ENCODE measurements at regions not wholly inside any gene's neighbourhood (a gene's known extent, or its start where the extent isn't known, plus 50 kb on each side); places are given as distances from the start of the nearest gene placed in this dataset.

DNA sequence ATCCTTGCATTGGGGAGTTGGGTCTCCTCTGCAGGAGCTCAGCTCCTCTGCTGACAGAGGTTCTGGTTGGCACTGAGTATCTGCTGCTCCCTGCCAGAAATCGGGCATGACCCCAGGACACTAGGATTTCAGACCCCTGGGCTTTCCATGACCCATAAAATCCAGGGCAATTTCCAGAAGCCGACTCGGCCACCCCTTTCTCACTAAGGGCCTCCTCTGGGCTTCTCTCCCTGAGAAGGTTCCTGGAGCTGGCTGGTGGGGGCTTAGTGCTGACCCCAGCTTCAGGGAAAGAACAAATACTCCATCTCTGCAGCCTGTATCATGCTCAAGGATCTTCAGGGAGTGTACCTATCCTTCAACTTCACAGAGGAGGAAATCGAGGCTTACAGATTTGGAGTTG is 603.4 kb downstream of the PTPRU start:
- DNase-seq, result no peak

DNA sequence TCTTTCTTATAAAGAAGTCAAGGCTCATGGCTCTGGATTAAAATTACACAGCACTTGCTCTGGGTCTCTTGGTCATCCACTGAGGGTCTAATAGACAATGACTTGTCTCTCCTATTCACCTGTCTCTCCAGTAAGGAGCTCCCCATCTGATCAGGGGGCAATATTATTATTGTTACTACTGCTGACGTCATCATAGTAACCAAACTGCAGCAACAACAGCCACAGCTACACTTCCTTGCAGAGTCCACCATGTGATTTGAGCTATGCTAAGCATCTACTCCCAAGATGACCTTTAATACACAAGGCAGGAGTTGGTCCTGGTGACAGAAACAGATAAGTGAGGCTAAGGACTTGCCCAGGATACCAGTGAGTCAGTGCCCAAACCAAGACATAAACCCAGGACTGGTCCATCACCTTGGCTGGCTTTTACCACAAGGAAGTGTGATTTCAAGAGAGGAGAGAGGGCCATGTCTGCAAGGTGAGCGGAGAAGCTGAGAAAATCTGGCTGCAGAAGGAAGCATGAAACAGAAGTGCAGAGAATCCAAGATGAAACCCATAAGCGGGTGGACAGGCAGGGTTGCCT is 602.5 kb downstream of the PTPRU start:
- DNase-seq, result no peak

DNA sequence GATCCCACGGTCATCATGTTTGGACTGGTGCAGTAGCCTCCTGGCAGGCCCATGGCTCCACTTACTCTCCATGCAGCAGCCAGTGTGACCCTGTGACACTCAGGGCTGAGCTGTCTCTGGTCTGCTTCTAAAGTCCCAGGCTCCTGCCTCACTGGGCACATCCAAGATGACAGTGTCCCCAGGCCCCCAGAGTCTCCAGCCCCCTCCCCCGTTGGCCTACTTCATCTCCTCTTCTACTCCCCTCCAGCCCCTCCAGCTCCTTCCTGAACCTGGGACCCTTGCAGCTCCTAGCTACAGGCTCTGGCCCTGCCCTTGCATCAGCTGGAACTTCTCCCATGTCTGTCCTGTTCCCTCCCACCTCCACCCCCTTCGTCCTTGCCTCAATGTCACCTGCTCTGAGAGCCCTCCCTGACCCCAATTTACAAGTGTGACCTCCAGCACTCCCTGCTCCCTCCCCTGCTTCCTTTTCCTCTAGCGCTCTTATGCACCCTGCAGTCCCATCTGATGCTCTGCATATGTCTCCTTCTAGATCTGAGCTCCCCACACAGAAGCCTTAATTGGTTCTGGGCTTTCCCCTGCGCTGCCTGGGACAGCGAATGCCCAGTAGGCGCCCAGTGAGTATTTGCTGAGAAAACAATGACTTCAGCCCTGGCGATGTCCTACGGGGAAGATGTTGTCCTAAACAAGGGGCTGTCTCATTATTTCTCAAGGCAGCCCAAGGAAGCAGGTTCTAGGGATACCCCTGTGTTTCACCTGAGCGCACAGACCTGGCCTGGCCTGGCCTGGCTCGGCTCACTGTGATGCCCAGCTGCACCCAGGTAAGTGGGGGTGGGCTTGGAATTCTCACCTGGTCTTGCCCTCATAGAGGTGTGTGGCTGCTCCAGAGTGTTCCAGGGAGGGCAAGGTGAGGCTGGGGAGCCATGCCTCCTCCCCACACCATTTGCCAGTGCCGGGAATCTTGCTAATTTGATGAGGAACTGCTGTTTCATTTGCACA is 600.6 kb downstream of the PTPRU start:
- DNase-seq, result no peak

DNA sequence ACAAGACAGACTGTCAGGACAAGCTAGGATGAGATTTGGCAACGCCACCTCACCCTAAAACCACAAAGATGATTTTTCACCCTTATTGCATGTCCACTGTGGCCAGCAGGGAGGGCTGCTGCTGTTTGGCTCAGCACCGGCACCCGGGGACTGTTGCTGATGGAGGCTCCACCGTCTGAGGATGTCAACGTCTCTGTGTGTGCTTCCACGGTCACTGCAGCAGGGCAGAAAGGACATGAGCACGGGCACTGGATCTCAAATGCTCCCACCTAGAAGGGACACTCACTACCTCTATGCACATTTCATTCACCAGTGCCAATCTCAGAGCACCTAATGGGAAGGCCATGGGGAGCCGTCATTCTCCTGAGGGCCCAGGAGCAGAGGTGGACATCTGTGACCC is 599.6 kb downstream of the PTPRU start:
- peak; percentile 38 for DNase-seq

DNA sequence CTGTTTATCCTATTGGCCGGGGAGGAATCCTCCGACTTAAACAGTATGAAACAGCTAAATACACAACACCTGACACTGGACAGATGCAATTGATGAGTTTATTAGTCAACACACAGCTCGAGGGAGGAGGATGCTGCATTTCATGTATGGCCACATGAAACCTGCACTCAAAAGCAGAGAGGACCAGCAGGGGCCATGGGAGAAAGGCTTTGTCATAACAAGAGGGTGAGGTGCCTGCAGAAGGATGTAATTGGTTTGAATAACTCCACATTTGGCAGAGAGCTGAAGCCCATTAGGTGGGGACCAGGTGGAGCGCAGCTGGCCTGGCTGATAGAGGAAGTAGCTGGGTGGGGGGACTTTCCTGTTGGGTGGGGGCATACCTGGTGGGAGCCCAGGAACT is 599.1 kb downstream of the PTPRU start:
- peak; percentile 93 for DNase-seq

DNA sequence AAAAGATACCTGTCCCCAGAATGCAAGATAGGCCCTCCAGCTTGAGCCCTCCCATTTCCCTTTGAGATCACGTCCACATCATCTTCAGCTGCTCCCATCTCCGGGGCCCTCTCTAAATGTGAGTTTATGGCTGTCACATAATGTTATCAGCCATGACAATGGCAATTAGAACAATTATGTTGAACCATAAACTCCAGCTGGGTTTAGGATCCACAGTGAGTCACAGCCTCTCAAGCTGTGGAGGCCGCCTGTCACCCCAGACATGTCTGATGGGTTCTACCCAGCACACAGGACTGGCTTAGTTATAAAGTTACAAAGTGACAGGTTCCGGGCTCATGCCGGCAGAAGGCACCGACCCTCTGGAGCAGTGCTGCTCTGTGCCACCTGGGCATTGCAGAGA is 597.3 kb downstream of the PTPRU start:
- DNase-seq, result peak; percentile 85

DNA sequence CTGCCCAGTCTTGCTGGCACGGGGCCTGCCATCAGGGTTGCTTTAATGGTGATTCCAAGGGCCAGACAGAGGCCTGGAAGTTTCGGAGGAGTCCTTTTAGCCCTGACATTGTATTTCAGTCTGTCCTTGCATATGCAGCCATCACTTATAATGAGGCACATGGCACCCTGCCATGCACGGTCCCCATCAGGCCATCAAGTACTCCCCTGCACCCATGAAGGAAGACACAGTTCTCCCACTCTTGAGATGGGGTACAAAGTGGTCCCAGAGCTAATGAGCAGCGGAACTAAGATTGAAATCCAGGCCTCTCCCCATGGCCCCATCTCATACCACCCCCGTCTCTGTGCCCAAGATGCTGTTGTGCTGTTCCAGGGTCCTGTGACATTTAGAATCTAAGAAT is 596.6 kb downstream of the PTPRU start:
- no peak for DNase-seq

DNA sequence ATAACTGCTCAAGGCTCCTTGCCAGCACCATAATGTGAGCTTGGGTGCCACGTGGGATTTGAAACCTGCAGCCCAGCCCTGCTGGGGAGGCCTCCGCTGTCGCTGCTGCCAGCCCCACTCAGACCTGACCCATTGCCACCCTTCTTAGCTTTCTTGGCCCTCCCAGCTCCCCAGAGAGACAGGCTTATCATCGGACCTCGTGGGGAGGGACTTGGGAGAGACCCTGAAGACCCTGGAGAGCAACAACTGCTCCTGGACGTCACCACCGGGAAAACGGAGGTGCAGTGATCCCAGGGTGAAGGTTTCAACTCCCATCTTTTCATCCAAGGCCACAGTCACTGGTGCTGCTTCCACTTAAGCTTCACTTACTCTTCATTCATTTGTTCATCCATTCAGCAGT is 596.1 kb downstream of the PTPRU start:
- DNase-seq, result no peak

DNA sequence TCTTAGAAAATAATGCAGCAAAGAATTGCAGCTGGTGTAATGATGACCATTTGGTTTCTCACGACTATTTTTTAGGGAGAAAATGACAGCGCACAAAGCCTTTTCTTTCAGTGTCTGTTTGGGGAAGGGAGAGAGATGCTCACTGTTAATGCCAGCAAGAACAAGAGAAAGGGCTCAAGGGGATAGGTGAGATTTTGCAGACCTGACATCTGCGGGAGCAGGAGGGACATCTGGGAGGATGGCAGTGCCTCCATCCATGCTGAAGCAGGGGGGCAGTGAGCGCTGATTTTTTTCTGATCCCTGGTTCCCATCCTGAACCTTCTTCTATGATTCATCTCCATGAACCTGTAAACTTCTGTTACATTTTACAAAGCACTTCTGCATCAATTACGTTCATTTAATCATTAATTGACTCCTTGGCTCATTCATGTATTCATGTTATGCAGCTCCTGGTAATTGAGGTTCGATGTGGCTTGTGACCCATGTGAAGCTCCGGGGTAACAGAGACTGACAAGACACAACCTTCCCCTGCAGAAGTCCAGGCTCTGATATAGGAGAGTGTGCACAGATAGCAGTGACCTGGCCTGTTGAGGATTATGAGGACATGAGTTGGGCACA is 595.3 kb downstream of the PTPRU start:
- no peak for DNase-seq

DNA sequence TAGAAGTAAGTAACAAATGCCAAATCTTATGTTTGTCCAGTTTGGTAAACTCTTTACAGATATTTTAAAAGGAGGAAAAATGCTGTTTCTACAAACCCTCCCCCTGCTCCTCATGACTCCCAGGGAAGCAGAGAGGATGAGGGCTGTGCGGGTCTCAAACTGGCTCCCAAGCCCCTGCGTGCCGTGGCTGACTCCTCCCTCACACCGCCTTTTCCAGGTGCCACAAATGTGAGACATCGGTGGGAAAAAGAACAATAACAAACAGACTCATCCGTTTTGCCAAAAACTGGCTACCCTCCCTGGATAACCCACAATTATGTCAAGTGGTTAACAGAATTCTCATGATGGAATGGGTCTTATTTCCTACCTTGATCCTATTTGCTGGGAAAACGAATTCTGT is 594.6 kb downstream of the PTPRU start:
- no peak for DNase-seq

DNA sequence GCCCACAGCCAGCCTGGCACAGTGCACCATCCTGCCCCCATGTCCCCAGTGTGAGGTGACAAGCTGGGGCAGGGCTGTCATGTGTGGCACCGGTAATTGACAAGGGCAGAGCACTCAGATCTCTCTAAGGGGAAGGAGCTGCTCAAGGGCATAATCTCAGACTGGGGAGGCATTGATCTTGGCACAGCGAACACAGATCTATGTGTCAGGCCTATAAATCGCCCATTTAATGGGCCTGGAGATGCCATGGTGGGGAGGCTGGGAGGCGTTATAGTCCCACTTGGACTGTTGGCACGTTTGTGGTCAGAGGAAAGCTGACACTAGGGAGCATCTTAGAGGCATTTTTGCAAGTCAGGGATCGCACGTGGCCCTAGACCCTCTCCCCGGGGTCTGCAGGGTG is 594.1 kb downstream of the PTPRU start:
- DNase-seq, result no peak

DNA sequence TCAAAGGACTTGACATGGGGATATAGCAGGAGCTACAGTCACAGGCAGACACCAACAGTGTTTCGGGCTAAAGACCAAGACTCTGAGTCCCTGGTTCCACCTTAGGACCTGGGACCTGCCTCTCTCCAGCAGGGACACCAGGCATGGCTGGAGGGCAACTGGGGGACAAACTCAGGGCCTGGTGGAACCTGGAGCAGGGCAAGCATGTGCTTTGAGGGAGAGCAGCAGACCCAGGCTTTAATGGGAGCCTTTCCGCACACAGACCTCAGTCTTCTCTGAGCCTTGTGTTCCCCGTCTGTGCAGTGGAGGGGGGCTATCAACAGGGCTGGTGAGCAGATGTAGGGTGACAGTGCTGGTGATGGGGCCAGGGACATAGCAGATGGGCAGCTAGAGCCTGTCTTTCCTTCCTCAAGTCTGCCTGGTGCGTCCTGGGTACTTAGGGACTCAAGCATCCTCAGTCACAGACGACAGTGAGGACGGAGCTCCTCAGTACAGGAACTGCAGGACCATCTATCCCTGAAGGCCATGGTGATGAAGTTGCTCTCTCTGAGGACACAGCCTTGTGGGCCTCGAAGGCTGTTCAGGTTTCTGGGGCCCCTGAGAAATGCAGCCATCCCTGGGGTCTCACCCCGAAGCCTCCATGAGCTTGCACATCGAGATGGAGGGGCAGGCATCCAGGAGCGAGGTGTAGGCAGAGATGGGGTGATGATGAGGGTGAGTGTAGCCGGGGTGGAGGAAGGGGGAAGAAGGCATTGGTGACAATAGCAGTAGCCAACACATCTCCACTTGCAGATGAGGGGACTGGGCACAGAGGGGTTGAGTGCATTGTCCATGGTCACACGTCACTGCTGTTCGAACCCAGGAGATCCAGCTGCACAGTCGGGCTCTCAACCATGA is 593.4 kb downstream of the PTPRU start:
- DNase-seq, result no peak

DNA sequence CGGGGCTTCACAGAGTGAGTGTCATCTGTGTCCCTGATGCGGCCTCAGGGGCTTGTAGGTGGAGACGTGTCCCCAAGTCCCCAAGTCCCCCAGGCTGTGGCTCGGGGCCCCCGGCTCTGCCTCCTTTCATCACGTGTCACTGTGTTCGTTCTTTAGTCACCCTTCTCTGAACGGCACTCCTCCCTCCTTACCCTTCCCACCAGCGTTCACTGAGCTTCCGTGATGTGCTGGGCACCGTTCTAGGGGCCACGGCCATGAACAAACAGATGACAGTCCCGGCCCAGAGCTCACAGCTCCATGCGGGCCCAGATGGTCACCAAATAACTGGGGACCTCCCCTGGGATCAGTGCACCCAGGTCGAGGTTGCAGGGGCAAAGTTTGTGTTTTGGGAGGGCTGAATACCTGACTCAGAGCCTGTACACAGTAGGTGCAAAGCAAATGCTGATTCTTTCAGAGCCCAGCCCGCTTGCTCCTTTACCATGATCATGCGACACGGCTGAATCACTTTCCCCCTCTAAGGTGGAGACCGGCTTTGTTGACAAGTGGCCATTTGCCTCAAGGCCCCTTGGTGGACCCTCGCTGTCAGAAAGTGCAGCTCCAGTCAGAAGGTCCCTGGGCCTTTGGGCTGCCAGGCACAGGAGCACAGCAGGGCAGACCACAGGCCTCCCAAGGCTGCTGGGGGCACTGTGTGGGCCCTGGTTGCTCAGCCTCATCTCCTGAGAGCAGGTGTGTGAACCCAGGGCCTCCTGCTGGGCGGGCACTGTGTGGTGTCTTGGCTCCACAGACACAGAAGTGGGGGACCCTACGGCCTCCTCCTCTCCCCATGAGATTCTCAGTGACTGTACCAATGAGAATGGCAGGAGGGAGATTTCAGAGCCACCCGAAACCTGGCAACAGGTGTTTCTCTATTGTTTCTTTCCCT is 592.5 kb downstream of the PTPRU start:
- DNase-seq, result no peak

DNA sequence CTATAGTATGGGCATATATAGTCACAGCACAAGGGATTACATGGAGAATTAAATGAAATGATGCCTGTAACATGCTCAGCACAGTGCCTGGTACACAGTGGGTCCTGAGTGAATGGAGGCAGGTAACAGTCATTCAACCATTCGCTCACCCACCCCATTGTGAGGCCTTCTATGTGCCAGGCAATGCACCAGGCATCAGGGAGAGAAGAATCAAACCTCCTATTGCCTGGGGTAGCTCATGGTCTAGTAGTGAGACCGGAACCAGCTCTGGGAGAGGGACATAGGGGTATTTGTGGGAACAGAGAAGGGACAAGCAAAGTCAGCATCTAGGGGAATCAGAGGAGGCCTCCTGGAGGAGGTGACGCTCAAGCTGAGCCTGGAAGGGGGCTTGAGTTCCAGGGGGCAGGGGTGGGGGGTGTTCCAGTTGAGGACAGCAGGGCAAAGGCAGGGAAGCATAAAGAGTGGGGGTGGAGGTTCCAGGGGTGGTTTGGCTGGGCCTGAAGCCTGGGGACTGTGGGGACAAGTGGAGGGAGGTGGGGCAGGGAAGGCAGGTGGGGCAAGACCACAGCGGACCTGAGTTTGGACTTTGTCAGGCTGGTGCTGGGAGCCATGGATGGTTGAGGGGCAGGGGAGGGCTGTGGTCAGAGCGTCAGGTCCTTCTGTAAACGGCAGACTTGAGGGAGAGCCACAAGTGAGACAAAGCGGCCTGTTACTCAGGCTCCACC is 591.6 kb downstream of the PTPRU start:
- no peak for DNase-seq

DNA sequence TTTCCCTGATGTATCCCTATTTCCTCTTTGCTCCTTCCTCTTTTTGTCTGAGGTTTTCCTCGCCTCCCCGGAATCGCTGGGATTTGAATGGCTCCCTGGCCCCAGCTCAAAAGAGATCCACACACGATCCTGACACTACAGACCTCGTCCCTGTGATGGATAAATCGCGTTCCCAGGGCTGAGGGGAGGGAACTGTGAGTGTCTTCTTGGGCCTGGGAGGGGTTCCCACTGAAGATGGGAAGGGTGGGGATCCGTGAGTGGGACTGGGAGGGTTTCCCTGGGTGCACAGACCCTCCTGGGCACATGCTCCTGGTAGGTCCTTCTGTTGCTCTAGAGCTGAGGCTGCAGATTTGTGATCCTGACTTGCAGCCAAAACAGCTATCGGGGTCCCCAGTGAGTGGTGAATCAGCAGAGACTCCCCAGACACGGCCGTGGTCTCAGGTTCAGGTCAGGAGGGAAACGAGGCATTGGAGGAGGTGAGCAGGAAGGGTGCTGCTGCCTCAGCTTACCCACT is 591.0 kb downstream of the PTPRU start:
- no peak for DNase-seq

DNA sequence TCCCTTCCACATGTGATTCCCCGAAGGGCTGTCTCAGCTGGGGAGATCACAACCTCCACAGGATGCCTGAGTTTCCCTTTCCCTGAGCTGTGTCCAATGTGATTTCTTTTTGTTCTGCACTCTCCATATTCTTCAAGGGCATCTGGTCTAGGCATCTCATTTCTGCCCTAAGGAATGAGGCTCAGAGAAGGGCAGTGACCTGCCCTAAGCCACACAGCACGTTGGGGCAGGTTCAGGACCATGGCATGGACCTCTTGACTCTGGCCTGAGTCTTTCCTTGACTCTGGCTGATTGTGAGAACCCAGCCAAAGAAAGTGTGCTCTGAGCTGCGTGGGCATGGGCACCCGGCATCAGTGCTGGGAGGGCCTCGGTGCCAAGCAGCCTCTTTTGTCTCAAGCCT is 590.3 kb downstream of the PTPRU start:
- no peak for DNase-seq

DNA sequence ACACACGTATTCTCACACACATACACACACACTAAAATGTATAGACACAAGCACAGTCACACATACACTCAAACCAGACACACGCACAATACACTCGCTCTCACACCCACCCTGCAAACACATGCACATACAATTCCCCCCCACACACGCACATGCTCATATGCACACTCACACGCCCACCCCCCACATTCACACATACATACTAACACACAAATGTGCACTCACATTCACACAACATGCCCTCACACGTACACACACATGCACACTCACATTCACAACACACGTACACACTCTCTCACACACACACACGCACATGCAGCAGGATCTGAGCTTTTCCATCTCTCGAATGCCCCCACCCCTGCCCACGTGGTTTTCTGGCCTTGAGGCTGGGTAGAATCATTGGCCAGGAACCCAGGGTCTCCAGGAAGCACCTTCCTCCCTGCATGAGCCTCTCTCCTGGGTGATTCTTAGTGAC is 589.7 kb downstream of the PTPRU start:
- no peak for DNase-seq

DNA sequence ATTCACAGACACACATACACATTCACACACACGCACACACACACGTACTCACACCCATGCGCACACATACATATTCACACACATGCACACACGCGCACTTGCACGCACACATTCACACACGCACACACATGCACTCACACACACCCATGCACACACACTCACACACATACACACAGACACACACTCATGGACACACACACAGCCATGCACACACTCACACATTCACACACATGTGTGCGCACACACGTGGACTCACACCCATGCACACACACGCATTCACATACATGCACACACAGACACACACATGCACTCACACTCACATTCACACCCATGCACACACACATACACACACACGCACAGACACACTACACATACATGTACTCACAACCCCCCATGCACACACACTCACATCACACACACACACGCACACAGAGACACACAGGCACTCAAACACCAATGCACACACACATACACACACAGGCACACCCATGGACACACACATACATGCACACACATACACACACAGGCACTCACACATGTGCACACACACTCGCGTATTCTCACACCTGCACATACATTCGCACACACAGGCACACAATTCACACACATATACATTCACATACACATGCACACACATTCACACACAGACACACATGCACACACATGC is 589.1 kb downstream of the PTPRU start:
- DNase-seq, result no peak

DNA sequence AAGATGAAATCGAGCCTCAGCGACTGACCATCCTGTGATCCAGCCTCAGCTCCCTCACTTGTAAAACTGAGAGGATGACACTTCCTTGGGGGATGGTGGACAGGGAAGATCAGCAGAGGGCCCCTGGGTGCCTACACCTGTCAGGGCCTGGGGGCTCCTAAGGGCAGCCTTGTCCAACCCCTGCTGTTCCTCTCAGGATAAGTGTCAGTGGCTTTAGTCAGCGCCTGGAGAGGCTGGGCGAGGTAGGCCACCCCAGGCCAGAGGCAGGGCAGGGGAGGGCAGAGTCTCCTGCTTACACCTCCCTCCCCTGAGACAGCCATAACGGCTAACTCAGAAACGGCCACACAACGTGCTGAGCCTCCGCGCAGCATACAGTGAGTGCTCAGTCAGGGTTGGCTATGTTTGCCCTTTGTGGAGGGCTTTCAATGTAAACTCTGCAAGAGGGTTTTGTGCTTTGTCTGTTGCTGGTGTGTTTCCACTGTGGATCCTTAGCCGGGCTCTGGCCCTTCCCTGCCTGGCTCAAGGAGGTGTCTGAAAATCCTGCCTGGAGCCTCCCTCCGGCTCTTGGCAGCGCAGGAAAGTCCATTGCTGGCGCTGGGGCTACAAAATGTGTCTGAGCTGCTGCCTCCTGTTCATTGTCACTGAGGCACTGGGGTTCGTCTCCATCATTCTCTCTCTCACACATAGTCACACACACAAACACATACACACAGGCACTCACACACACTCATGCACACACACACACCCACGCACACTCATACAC is 588.4 kb downstream of the PTPRU start:
- DNase-seq, result no peak

Data from COR-L47 (cell line).